SK-N-SH (cell line): ENCODE measurements at regions not wholly inside any gene's neighbourhood (a gene's known extent, or its start where the extent isn't known, plus 50 kb on each side); places are given as distances from the start of the nearest gene placed in this dataset.

Source experiments
- CTCF ChIA-PET: fragments of 300-600, 350-600 bp; formaldehyde crosslinking; extraction: SDS; loops from one replicate; lab custom pipeline; 2021; lab: Yijun Ruan, JAX
- POLR2A ChIA-PET: fragments of 350-600 bp; sonication (Branson Sonifier 250); formaldehyde crosslinking; extraction: SDS; loops from one replicate; lab custom pipeline; 2020; ENCODE audit warnings: antibody characterized with exemption, inconsistent platforms; lab: Yijun Ruan, JAX
- DNase-seq: peaks from one replicate; pipeline ENCODE4 v3.0.0; 2012
- H2AFZ ChIP-seq: fragments of 200-600 bp; sonication (generic); 2 replicates; pipeline ENCODE4 v1.8.1; 2016; ENCODE audit warnings: antibody characterized with exemption, mild to moderate bottlenecking, low read depth
- H3F3A ChIP-seq: fragments of 200-600 bp; sonication (generic); replicated peaks from 2 replicates; pipeline ENCODE3; 2016; ENCODE audit warnings: antibody characterized with exemption, mild to moderate bottlenecking; ENCODE audit not compliant: insufficient read depth
- H3K27ac ChIP-seq, 2 experiments: fragments of 200-500 bp in 1 of 2; fragments of 200-600 bp in 1 of 2; sonication (Bioruptor generic) in 1 of 2; sonication (generic), shearing (Covaris generic) in 1 of 2; 2 replicates each; pipeline versions ENCODE4 v1.5.1 to v1.6.1; 2014 to 2016; ENCODE audit warnings: low read depth in 2 of 2, inconsistent platforms in 1 of 2, low read length in 1 of 2, mild to moderate bottlenecking in 1 of 2, mixed read lengths in 1 of 2
- H3K27me3 ChIP-seq: fragments of 200-600 bp; sonication (generic), shearing (Covaris generic); 2 replicates; pipeline ENCODE4 v1.6.1; 2016; ENCODE audit warnings: mixed run types; ENCODE audit not compliant: insufficient read depth
- H3K36me3 ChIP-seq, 2 experiments: fragments of 200-500 bp in 1 of 2; fragments of 200-600 bp in 1 of 2; sonication (Bioruptor generic) in 1 of 2; sonication (generic) in 1 of 2; replicated peaks in 1 of 2; 2 replicates each; pipeline versions ENCODE3 to v1.5.1; 2014 to 2016; ENCODE audit warnings: low read length in 1 of 2, mild to moderate bottlenecking in 1 of 2; ENCODE audit not compliant: insufficient read depth in 2 of 2, control insufficient read depth in 1 of 2
- H3K4me1 ChIP-seq, 2 experiments: fragments of 200-500 bp in 1 of 2; fragments of 200-600 bp in 1 of 2; sonication (Bioruptor generic) in 1 of 2; sonication (generic), shearing (Covaris generic) in 1 of 2; 2 replicates each; pipeline versions ENCODE4 v1.5.1 to v1.6.1; 2014 to 2016; ENCODE audit warnings: low read depth in 1 of 2, low read length in 1 of 2, mixed run types in 1 of 2; ENCODE audit not compliant: insufficient read depth in 2 of 2, control insufficient read depth in 1 of 2
- H3K4me2 ChIP-seq: fragments of 200-600 bp; sonication (generic), shearing (Covaris generic); 2 replicates; pipeline ENCODE4 v1.6.1; 2017; ENCODE audit warnings: mixed run types
- H3K4me3 ChIP-seq, 2 experiments: fragments of 200-500 bp in 1 of 2; fragments of 200-600 bp in 1 of 2; sonication (Bioruptor generic) in 1 of 2; sonication (generic), shearing (Covaris generic) in 1 of 2; 2 replicates each; pipeline versions ENCODE4 v1.5.1 to v1.8.1; 2014 to 2016; ENCODE audit warnings: low read depth in 2 of 2, inconsistent platforms in 1 of 2, low read length in 1 of 2, mild to moderate bottlenecking in 1 of 2, mixed read lengths in 1 of 2, moderate library complexity in 1 of 2
- H3K79me2 ChIP-seq: fragments of 200-600 bp; sonication (generic); 2 replicates; pipeline ENCODE4 v1.8.1; 2017; ENCODE audit warnings: mild to moderate bottlenecking; ENCODE audit not compliant: insufficient read depth
- H3K9ac ChIP-seq: fragments of 200-600 bp; sonication (generic); 2 replicates; pipeline ENCODE4 v1.6.1; 2017; ENCODE audit warnings: mixed run types
- H3K9me2 ChIP-seq: fragments of 200-600 bp; sonication (generic); 2 replicates; pipeline ENCODE4 v1.6.1; 2017; ENCODE audit warnings: mixed run types
- H3K9me3 ChIP-seq: fragments of 200-600 bp; sonication (generic); 2 replicates; pipeline ENCODE4 v1.6.1; 2017; ENCODE audit warnings: mixed run types, mild to moderate bottlenecking, moderate library complexity
- H4K20me1 ChIP-seq: fragments of 200-600 bp; sonication (generic); 2 replicates; pipeline ENCODE4 v1.6.1; 2017; ENCODE audit warnings: mild to moderate bottlenecking, mixed run types; ENCODE audit not compliant: insufficient read depth
- CHD2 ChIP-seq: fragments of 150-350 bp; IDR thresholded peaks from 2 replicates; pipeline ENCODE4 v1.6.1; 2018; ENCODE audit warnings: low read length; ENCODE audit not compliant: partially characterized antibody
- ELF1 ChIP-seq: IDR thresholded peaks from 2 replicates; pipeline ENCODE4 v1.4.0; 2012
- FOXM1 ChIP-seq: IDR thresholded peaks from 2 replicates; pipeline ENCODE4 v1.4.0; 2012; ENCODE audit warnings: low read depth, mild to moderate bottlenecking
- JUND ChIP-seq: IDR thresholded peaks from 2 replicates; pipeline ENCODE4 v1.4.0; 2012
- MAX ChIP-seq: IDR thresholded peaks from 2 replicates; pipeline ENCODE4 v1.4.0; 2012; ENCODE audit warnings: low read depth
- MEF2A ChIP-seq: IDR thresholded peaks from 2 replicates; pipeline ENCODE4 v1.4.0; 2012; ENCODE audit warnings: low read depth, borderline replicate concordance
- MXI1 ChIP-seq: IDR thresholded peaks from 2 replicates; pipeline ENCODE4 v1.6.1; 2012; ENCODE audit warnings: mild to moderate bottlenecking, low read depth, low read length, improper control_type of control experiment
- NFIC ChIP-seq: IDR thresholded peaks from 2 replicates; pipeline ENCODE4 v1.4.0; 2012; ENCODE audit warnings: borderline replicate concordance
- RCOR1 ChIP-seq: fragments of 150-350 bp; IDR thresholded peaks from 2 replicates; pipeline ENCODE4 v1.6.1; 2017; ENCODE audit warnings: antibody characterized with exemption, low read length
- REST ChIP-seq: IDR thresholded peaks from 2 replicates; pipeline ENCODE4 v1.6.1; 2012; ENCODE audit warnings: mild to moderate bottlenecking, low read depth, low read length, moderate library complexity
- RXRA ChIP-seq: IDR thresholded peaks from 2 replicates; pipeline ENCODE4 v1.4.0; 2012; ENCODE audit warnings: low read depth, mild to moderate bottlenecking, borderline replicate concordance
- SIN3A ChIP-seq: IDR thresholded peaks from 2 replicates; pipeline ENCODE4 v1.6.1; 2012; ENCODE audit warnings: low read depth, mild to moderate bottlenecking, low read length, moderate library complexity, borderline replicate concordance
- TAF1 ChIP-seq: IDR thresholded peaks from 2 replicates; pipeline ENCODE4 v1.6.1; 2012; ENCODE audit warnings: low read depth, mild to moderate bottlenecking, low read length, moderate library complexity, borderline replicate concordance
- TCF12 ChIP-seq: IDR thresholded peaks from 2 replicates; pipeline ENCODE4 v1.4.0; 2012
- TEAD4 ChIP-seq: IDR thresholded peaks from 2 replicates; pipeline ENCODE4 v1.4.0; 2012; ENCODE audit warnings: mild to moderate bottlenecking, borderline replicate concordance; ENCODE audit not compliant: insufficient read depth
- USF2 ChIP-seq: fragments of 150-350 bp; IDR thresholded peaks from 2 replicates; pipeline ENCODE4 v1.6.1; 2017; ENCODE audit warnings: antibody characterized with exemption, low read length, low read depth, borderline replicate concordance
- WGBS: methylation state at CpG from one replicate; pipeline ENCODE4 v1.1.6; 2017; ENCODE audit warnings: low lambda C conversion rate; 5-methylcytosine and 5-hydroxymethylcytosine counted together
- TF ChIP-seq, protein P1 (sequence below): fragments of 200-600 bp; sonication (generic); IDR thresholded peaks from 2 replicates; pipeline ENCODE4 v1.6.1; 2017; ENCODE audit warnings: antibody characterized with exemption, mild to moderate bottlenecking, moderate library complexity
- TF ChIP-seq, protein P2 (sequence below): IDR thresholded peaks from 2 replicates; pipeline ENCODE4; 2012
- TF ChIP-seq, protein P3 (sequence below): fragments of 150-350 bp; IDR thresholded peaks from 2 replicates; pipeline ENCODE4 v1.6.1; 2016; ENCODE audit warnings: mild to moderate bottlenecking, low read depth, low read length
- TF ChIP-seq, protein P4 (sequence below): IDR thresholded peaks from 2 replicates; pipeline ENCODE4 v1.4.0; 2012; ENCODE audit warnings: low read depth, borderline replicate concordance

DNA sequence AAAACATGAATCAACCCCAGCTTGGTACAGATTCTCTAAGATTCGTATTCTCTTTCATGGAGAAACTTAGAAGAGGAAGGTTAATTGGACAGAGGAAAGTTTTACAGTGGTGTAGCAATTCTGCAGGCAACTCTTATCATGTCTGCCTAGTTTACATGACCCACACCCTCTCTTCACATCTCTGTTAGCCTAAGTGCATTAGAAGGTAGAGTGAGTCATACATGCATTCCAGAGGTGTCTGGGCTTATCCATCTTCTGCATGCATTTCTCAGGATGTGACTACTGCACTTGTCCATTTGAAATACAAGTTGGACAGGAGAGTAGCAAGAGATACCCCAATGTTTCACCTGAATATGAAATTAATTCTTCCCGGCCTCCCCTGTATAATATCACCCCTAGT is 578.4 kb upstream of the NCAM2 start:
- no peaks in the 10 kb centered on the region for H3K36me3 ChIP-seq
- no peaks in the 10 kb centered on the region for H3F3A ChIP-seq
- DNase-seq: no peak
- no peaks in the 10 kb centered on the region for H3K79me2 ChIP-seq
- H3K4me1 ChIP-seq: no peaks in the 10 kb centered on the region
- no peaks in the 10 kb centered on the region for H3K27me3 ChIP-seq
- no peaks in the 10 kb centered on the region for H4K20me1 ChIP-seq
- H3K9me2 ChIP-seq: no peaks in the 10 kb centered on the region
- ChIA-PET CTCF (interaction anchor here (1.0 kb wide), 1 partner anchor 24 kb away, joined by 3 read pairs; no protein-coding TSS in a partner anchor), POLR2A (no interaction called here)
- H3K9me3 ChIP-seq: 0 out of 2 replicates have a peak, but pooled peaks cover 8% of the 10 kb centered on the region
- H3K27ac ChIP-seq: no peak overlapping the region
- H2AFZ ChIP-seq: no peak overlapping the region
- H3K4me2 ChIP-seq: no peak overlapping the region
- TF ChIP-seq, protein P1, sequence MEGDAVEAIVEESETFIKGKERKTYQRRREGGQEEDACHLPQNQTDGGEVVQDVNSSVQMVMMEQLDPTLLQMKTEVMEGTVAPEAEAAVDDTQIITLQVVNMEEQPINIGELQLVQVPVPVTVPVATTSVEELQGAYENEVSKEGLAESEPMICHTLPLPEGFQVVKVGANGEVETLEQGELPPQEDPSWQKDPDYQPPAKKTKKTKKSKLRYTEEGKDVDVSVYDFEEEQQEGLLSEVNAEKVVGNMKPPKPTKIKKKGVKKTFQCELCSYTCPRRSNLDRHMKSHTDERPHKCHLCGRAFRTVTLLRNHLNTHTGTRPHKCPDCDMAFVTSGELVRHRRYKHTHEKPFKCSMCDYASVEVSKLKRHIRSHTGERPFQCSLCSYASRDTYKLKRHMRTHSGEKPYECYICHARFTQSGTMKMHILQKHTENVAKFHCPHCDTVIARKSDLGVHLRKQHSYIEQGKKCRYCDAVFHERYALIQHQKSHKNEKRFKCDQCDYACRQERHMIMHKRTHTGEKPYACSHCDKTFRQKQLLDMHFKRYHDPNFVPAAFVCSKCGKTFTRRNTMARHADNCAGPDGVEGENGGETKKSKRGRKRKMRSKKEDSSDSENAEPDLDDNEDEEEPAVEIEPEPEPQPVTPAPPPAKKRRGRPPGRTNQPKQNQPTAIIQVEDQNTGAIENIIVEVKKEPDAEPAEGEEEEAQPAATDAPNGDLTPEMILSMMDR: no peak
- TF ChIP-seq TAF1 (no peak), TEAD4 (no peak), JUND (no peak), RCOR1 (no peak), NFIC (no peak), TCF12 (no peak), MXI1 (no peak), CHD2 (no peak), SIN3A (no peak), REST (no peak), USF2 (no peak), MAX (no peak), RXRA (no peak), FOXM1 (no peak), ELF1 (no peak), MEF2A (no peak)
- TF ChIP-seq, protein P2, sequence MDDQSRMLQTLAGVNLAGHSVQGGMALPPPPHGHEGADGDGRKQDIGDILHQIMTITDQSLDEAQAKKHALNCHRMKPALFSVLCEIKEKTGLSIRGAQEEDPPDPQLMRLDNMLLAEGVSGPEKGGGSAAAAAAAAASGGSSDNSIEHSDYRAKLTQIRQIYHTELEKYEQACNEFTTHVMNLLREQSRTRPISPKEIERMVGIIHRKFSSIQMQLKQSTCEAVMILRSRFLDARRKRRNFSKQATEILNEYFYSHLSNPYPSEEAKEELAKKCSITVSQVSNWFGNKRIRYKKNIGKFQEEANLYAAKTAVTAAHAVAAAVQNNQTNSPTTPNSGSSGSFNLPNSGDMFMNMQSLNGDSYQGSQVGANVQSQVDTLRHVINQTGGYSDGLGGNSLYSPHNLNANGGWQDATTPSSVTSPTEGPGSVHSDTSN: no peak
- TF ChIP-seq, protein P3, sequence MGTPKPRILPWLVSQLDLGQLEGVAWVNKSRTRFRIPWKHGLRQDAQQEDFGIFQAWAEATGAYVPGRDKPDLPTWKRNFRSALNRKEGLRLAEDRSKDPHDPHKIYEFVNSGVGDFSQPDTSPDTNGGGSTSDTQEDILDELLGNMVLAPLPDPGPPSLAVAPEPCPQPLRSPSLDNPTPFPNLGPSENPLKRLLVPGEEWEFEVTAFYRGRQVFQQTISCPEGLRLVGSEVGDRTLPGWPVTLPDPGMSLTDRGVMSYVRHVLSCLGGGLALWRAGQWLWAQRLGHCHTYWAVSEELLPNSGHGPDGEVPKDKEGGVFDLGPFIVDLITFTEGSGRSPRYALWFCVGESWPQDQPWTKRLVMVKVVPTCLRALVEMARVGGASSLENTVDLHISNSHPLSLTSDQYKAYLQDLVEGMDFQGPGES: no peak
- TF ChIP-seq, protein P4, sequence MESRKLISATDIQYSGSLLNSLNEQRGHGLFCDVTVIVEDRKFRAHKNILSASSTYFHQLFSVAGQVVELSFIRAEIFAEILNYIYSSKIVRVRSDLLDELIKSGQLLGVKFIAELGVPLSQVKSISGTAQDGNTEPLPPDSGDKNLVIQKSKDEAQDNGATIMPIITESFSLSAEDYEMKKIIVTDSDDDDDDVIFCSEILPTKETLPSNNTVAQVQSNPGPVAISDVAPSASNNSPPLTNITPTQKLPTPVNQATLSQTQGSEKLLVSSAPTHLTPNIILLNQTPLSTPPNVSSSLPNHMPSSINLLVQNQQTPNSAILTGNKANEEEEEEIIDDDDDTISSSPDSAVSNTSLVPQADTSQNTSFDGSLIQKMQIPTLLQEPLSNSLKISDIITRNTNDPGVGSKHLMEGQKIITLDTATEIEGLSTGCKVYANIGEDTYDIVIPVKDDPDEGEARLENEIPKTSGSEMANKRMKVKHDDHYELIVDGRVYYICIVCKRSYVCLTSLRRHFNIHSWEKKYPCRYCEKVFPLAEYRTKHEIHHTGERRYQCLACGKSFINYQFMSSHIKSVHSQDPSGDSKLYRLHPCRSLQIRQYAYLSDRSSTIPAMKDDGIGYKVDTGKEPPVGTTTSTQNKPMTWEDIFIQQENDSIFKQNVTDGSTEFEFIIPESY: no peak
- WGBS: 0% methylated on average over 2 of the region's 2 CpGs
- H3K9ac ChIP-seq: no peak overlapping the region
- H3K4me3 ChIP-seq: no peak overlapping the region
